ENCODE measurements at regions not wholly inside any gene's neighbourhood (a gene's known extent, or its start where the extent isn't known, plus 50 kb on each side); places are given as distances from the start of the nearest gene placed in this dataset.
"Not testable (repeated sequence)": the region's sequence is repeated elsewhere in the genome, so short reads cannot be mapped to it uniquely, and the experiment has no call there.

DNA sequence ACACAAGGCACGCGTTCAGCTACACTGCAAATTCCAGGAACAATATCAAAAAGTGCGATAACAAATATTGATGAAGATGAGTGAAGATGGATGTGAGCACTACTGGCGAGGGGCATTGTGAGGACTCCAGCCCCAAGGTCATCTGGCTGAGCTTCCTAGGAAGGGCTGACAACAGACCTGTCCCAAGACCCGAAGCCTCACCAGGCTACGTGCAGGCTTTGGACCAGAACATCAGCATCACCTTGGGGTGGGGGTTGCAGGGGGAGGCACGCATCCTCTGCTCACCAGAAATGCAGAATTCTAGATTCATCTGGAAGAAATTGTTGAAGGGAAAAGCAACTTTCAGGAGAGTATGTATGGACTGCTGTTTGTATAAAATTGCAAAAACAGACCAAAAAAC is 386.3 kb upstream of the DEFB115 start:
- CTCF ChIA-PET; ATAC-seq (ENCODE audit: poor library complexity); intact Hi-C loops (cut with DNase I, micrococcal nuclease); H3K36me3 ChIP-seq (ENCODE audit: insufficient read depth, low read length); H3K27me3 ChIP-seq (ENCODE audit: control insufficient read depth in 1 of 2, insufficient read depth in 2 of 2, low read length in 2 of 2); H3K4me1 ChIP-seq (ENCODE audit: insufficient read depth, low read length); POLR2A ChIA-PET; H3K4me3 Mint-ChIP-seq; H3K27me3 Mint-ChIP-seq; H3K4me3 ChIP-seq (ENCODE audit: low read length); DNase-seq; H3K36me3 Mint-ChIP-seq (ENCODE audit: low read depth); H3K27ac ChIP-seq (ENCODE audit: low read depth in 1 of 2, low read length in 2 of 2); H3K4me1 Mint-ChIP-seq (ENCODE audit: low read depth); H3K27ac Mint-ChIP-seq: not testable (repeated sequence)
- H3K9me3 Mint-ChIP-seq = peaks cover 26% of the 10 kb centered on the region
- H3K9me3 ChIP-seq (ENCODE audit: control insufficient read depth in 1 of 2, insufficient read depth in 1 of 2, low read length in 2 of 2) = peaks cover 0 to 30% of the 10 kb centered on the region in 2 experiments

DNA sequence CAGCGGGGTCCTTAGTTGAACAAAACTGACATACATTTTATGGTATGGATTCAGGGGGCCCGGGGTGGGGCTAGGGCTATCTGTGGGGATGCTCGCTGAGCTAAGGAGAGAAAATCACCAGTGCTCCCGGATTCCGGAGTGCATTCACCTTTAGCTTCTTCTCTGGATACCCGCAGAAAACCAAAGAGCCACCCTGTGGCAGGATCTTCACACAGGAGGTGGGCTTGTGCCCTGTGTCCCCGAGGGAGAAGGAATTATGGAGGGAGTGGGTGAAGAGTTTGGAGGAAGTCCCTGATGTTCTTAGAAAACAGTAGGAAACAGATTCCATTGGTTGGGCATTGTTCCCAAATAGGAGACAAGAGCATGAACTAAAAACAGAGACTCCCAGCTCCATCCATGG is 385.2 kb upstream of the DEFB115 start:
- H3K4me1 Mint-ChIP-seq (ENCODE audit: low read depth); H3K4me1 ChIP-seq (ENCODE audit: insufficient read depth, low read length); DNase-seq; H3K36me3 Mint-ChIP-seq (ENCODE audit: low read depth); H3K4me3 ChIP-seq (ENCODE audit: low read length); H3K4me3 Mint-ChIP-seq; intact Hi-C loops (cut with DNase I, micrococcal nuclease); H3K27me3 Mint-ChIP-seq; POLR2A ChIA-PET; H3K27ac ChIP-seq (ENCODE audit: low read depth in 1 of 2, low read length in 2 of 2); CTCF ChIA-PET; H3K27me3 ChIP-seq (ENCODE audit: control insufficient read depth in 1 of 2, insufficient read depth in 2 of 2, low read length in 2 of 2); ATAC-seq (ENCODE audit: poor library complexity); H3K36me3 ChIP-seq (ENCODE audit: insufficient read depth, low read length); H3K27ac Mint-ChIP-seq: not testable (repeated sequence)
- peaks cover 28% of the 10 kb centered on the region for H3K9me3 Mint-ChIP-seq
- H3K9me3 ChIP-seq (ENCODE audit: control insufficient read depth in 1 of 2, insufficient read depth in 1 of 2, low read length in 2 of 2) = peaks cover 4 to 33% of the 10 kb centered on the region in 2 experiments

DNA sequence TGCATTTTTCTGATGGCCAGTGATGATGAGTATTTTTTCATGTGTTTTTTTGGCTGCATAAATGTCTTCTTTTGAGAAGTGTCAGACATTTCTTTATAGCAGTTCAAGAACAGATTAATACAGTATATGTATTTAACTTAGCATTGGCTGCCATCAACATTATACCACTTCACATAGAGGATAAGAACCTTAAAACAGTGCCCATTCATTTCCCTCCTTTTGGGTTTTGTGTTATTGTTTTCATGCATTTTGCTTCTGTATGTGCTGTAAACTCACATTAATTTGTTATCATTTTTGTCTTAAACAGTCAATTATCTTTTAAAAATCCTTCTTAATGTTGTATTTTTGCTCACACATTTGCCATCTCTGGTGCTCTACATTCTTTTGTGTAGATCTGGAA is 381.6 kb upstream of the DEFB115 start:
- intact Hi-C loops (cut with DNase I, micrococcal nuclease); H3K4me1 ChIP-seq (ENCODE audit: insufficient read depth, low read length); H3K27ac ChIP-seq (ENCODE audit: low read depth in 1 of 2, low read length in 2 of 2); H3K36me3 ChIP-seq (ENCODE audit: insufficient read depth, low read length); ATAC-seq (ENCODE audit: poor library complexity); POLR2A ChIA-PET; H3K4me1 Mint-ChIP-seq (ENCODE audit: low read depth); H3K27ac Mint-ChIP-seq; CTCF ChIA-PET; H3K4me3 Mint-ChIP-seq; DNase-seq; H3K4me3 ChIP-seq (ENCODE audit: low read length); H3K27me3 ChIP-seq (ENCODE audit: control insufficient read depth in 1 of 2, insufficient read depth in 2 of 2, low read length in 2 of 2); H3K27me3 Mint-ChIP-seq; H3K36me3 Mint-ChIP-seq (ENCODE audit: low read depth): not testable (repeated sequence)
- peaks cover 4 to 32% of the 10 kb centered on the region in 2 experiments for H3K9me3 ChIP-seq (ENCODE audit: control insufficient read depth in 1 of 2, insufficient read depth in 1 of 2, low read length in 2 of 2)
- peaks cover 21% of the 10 kb centered on the region for H3K9me3 Mint-ChIP-seq

DNA sequence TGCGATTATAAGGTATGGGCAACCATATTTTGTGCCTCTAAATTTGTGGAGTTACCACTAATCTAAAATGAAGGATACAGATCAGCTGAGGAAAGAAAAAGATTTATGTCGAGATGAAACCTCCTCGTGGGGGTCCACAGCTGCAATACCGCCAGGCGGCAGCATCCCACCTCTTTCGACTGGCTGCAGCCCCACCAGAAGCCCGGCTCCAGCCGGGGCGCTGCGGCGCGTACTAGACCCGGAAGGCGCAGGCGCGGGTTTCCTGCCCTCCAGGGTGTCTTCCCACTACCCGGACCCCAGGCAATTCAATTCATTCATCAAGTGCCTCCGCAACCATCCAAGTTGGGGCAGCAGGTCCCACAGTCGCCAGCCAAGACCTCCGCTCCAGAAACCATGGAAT is 366.1 kb upstream of the DEFB115 start:
- H3K27ac ChIP-seq (ENCODE audit: low read depth in 1 of 2, low read length in 2 of 2); H3K36me3 Mint-ChIP-seq (ENCODE audit: low read depth); ATAC-seq (ENCODE audit: poor library complexity); H3K36me3 ChIP-seq (ENCODE audit: insufficient read depth, low read length); H3K4me1 ChIP-seq (ENCODE audit: insufficient read depth, low read length); DNase-seq; POLR2A ChIA-PET; CTCF ChIA-PET; H3K4me3 ChIP-seq (ENCODE audit: low read length); H3K4me3 Mint-ChIP-seq; H3K27ac Mint-ChIP-seq; H3K4me1 Mint-ChIP-seq (ENCODE audit: low read depth); intact Hi-C loops (cut with DNase I, micrococcal nuclease): not testable (repeated sequence)
- Histone ChIP-seq H3K27me3 (ENCODE audit: control insufficient read depth in 1 of 2, insufficient read depth in 2 of 2, low read length in 2 of 2) (peaks cover 5 to 20% of the 10 kb centered on the region in 2 experiments), H3K9me3 (ENCODE audit: control insufficient read depth in 1 of 2, insufficient read depth in 1 of 2, low read length in 2 of 2) (peaks cover 0 to 46% of the 10 kb centered on the region in 2 experiments)
- Mint-ChIP-seq H3K9me3 (peaks cover 12% of the 10 kb centered on the region), H3K27me3 (peaks cover 11% of the 10 kb centered on the region)

DNA sequence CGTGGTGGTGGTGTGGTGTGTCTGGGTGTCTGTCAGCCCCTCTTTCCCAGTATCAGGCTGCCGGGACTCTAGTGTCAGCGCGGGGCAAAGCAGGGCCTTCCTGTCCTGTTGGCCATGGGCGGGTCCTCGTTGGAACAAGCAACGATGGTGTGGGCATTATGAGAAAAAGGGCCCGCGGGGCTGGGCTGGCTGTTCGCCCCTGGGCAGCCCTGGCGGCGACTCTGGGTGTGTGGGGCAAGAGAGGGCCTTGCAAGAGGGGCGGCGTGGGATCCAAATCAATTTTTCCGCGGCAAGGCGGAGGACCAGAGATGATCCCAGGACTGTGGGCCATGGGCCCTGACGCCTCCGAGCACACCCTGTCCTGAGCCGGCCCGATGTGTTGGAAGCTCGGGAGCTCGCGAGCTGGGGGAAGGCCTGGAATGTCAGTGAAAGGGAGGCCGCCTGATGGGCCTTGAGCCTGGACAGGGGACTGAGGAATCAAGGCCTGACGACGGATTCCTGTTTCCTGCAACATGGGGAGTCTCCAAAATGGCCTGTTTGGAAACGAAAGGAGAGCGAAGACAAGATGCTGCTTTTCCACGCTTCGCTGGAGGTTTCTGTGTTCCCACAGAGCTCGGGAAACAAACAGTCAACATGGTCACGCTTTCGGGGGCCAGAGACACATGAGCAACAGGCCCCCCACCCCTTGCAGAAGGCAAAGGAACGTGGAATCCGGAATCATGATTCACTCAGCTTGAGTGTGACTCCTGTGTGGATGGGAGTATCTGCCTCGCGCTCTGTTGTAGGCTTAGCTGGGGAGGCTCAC is 364.7 kb upstream of the DEFB115 start:
- Mint-ChIP-seq H3K9me3 (peaks cover 4% of the 10 kb centered on the region), H3K4me1 (ENCODE audit: low read depth) (no peaks in the 10 kb centered on the region), H3K27me3 (peaks cover 11% of the 10 kb centered on the region), H3K36me3 (ENCODE audit: low read depth) (no peaks in the 10 kb centered on the region), H3K4me3 (no peak overlapping the region), H3K27ac (no peak overlapping the region)
- intact Hi-C loops (cut with DNase I, micrococcal nuclease) = no loop called here
- peaks cover 0 to 46% of the 10 kb centered on the region in 2 experiments for H3K9me3 ChIP-seq (ENCODE audit: control insufficient read depth in 1 of 2, insufficient read depth in 1 of 2, low read length in 2 of 2)
- CTCF ChIA-PET = no interaction called here
- ATAC-seq (ENCODE audit: poor library complexity) (no peak), DNase-seq (no peak)
- no peak overlapping the region for H3K27ac ChIP-seq (ENCODE audit: low read depth in 1 of 2, low read length in 2 of 2)
- TF ChIP-seq, protein P1, sequence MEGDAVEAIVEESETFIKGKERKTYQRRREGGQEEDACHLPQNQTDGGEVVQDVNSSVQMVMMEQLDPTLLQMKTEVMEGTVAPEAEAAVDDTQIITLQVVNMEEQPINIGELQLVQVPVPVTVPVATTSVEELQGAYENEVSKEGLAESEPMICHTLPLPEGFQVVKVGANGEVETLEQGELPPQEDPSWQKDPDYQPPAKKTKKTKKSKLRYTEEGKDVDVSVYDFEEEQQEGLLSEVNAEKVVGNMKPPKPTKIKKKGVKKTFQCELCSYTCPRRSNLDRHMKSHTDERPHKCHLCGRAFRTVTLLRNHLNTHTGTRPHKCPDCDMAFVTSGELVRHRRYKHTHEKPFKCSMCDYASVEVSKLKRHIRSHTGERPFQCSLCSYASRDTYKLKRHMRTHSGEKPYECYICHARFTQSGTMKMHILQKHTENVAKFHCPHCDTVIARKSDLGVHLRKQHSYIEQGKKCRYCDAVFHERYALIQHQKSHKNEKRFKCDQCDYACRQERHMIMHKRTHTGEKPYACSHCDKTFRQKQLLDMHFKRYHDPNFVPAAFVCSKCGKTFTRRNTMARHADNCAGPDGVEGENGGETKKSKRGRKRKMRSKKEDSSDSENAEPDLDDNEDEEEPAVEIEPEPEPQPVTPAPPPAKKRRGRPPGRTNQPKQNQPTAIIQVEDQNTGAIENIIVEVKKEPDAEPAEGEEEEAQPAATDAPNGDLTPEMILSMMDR (IDR thresholded peaks at IDR 0.05) = no peak
- no peak overlapping the region for H3K4me3 ChIP-seq (ENCODE audit: low read length)
- H3K27me3 ChIP-seq (ENCODE audit: control insufficient read depth in 1 of 2, insufficient read depth in 2 of 2, low read length in 2 of 2) = peaks cover 5 to 20% of the 10 kb centered on the region in 2 experiments
- POLR2A ChIA-PET = no interaction called here
- no peaks in the 10 kb centered on the region for H3K36me3 ChIP-seq (ENCODE audit: insufficient read depth, low read length)
- H3K4me1 ChIP-seq (ENCODE audit: insufficient read depth, low read length) = no peaks in the 10 kb centered on the region

DNA sequence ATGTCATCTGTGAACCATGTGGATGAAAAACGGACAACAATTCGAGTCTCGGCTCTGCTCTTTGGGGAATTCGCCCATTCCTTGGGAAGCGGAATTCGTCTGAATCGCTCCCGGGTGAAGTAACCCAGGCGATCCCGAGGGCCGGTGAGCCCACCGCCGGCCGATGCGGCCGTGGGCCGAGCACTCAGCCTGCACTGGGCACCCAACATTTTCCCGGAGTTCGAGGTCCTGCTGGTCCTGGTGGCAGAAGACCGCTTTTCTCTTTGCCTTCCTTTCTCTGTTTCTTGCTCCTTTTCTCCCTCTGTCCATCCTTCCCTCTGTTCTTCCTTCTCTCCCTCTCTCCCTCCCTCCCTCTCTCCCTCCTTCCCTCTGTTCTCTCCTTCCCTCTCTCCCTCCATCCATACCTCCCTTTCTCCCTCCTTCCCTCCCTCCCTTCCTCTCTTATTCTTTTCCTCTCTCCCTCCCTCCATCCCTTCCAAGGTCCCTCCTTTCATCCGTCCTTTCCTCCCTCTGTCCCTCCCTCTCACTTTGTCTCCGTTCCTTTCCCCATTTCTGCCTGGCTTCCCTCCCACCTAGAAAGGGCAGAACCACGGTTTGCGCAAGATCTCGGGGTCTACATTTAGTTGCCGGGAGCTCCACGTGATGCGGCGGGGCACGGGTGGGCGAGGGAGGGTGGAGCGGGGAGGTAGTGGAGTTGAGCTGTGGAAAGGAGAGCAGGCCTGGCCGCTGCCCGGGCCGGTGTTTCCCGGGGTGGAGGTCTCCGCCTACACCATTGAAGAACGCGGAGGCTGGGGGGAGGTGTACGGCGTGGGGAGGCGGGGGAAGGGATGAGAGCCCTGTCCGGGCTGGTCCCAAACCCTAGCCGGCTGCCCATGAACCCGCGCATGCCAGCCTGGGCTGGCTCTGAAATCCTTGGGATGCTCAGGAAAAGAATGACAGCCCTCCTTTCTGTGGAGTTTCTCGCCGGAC is 363.8 kb upstream of the DEFB115 start:
- CTCF ChIA-PET; intact Hi-C loops (cut with DNase I, micrococcal nuclease); H3K9me3 Mint-ChIP-seq: not testable (repeated sequence)

More for the DNA sequence above, 363.8 kb upstream of the DEFB115 start:
- H3K36me3 ChIP-seq (ENCODE audit: insufficient read depth, low read length); H3K27ac Mint-ChIP-seq; POLR2A ChIA-PET; H3K4me3 ChIP-seq (ENCODE audit: low read length); DNase-seq; ATAC-seq (ENCODE audit: poor library complexity); H3K4me3 Mint-ChIP-seq; H3K4me1 ChIP-seq (ENCODE audit: insufficient read depth, low read length); H3K36me3 Mint-ChIP-seq (ENCODE audit: low read depth); H3K4me1 Mint-ChIP-seq (ENCODE audit: low read depth); H3K27ac ChIP-seq (ENCODE audit: low read depth in 1 of 2, low read length in 2 of 2): not testable (repeated sequence)
- peaks cover 5 to 23% of the 10 kb centered on the region in 2 experiments for H3K27me3 ChIP-seq (ENCODE audit: control insufficient read depth in 1 of 2, insufficient read depth in 2 of 2, low read length in 2 of 2)
- H3K27me3 Mint-ChIP-seq = peaks cover 11% of the 10 kb centered on the region
- H3K9me3 ChIP-seq (ENCODE audit: control insufficient read depth in 1 of 2, insufficient read depth in 1 of 2, low read length in 2 of 2) = peaks cover 0 to 46% of the 10 kb centered on the region in 2 experiments

Measured in CD4-positive, alpha-beta T cell (primary cell).